NCI-H1930 (cell line): ENCODE measurements at regions not wholly inside any gene's neighbourhood (a gene's known extent, or its start where the extent isn't known, plus 50 kb on each side); places are given as distances from the start of the nearest gene placed in this dataset.
A peak's percentile ranks its signal among the peaks of the same experiment; 100 is the strongest.

Source experiments
- DNase-seq, 2 experiments: peaks; one replicate each; lab custom pipeline; 2025; lab: John Stamatoyannopoulos, UW

DNA sequence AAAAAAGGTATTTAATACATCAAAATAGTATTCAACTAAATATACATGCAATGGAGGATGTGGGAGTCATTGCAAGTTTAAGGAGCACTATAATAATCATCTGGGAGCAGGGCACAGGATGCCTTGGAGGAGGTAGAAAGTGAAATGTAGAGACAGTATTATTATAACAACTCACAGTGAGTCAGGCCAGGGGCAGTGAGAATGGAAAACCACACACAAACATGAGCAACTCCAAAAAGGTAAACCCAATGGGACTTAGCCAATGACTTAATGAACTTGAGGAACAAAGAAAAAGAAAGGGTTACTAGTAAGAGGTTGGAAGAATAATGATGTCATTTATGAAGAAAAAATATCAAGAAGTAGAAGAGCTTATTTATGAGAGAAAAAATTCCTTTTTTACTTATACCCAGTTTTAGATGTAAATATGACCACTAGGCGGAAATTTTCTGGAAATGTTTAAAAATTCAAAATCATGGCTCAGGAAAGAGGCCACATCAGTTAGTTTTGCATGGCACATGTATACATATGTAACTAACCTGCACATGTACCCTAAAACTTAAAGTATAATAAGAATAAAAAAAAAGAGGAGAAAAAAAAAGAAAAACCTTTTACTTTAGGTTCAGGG is 389.3 kb downstream of the SUCLA2 start:
- no peak for DNase-seq

GRCh38 chr13:47610687-47611086 is 390.4 kb downstream of the SUCLA2 start:
- DNase-seq = no peak

DNA sequence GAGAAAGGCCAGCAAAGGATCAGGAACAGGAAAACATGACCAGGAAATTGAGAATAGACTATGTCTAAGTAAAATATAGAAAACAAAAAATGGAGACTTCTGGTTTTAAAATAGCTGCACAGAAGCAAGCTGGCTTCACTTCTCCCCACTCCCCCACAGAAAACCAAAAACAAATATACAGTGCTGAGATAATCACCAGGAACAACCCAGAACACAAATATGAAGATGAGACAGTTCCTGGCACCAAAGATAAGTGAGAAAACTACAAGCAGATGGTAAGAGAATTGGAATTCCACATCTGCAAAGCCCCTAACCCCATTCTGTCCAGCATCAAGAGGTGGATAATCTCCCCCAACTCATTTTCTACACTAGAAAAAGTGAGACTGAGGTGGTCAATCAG is 397.7 kb downstream of the SUCLA2 start:
- no peak for DNase-seq

GRCh38 chr13:47598340-47598911 is 402.6 kb downstream of the SUCLA2 start:
- no peak for DNase-seq

DNA sequence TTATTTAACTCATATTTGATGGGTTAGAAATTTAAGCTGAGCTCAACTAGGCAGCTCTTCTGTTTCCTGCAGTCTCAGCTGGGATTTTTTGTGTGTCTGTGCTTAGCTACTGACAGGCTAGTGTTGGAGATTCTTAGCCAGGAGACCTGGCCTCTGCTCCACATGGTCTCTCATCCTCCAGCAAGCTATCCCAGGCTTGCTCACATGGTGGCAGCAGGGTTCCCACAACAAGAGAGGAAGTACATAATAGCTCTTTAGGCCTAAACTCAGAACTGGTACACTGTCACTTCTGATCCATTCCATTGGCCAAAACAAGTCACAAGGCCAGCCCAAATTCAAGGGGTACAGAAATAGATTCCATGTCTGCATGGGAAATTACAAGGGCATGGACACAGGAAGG is 406.2 kb downstream of the SUCLA2 start:
- DNase-seq = no peak

DNA sequence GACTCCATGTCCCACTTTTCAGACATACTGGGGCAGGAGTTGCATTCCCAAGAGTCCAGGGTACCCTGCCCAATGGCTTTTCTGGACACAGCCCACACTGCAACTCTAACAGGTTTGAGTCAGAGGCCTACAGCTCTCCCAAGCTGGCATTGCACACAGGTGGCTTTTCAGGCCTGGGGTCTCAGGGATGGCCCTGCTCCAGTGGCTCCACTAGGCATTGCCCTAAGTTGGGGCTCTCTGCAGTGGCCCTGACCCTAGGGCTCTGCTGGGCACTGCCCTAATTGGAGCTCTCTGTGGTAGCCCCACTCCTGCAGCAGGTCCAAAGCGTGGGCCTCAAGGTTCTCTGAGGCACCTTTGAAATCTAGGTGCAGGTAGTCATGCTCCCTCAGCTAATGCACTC is 408.8 kb downstream of the SUCLA2 start:
- DNase-seq = no peak

DNA sequence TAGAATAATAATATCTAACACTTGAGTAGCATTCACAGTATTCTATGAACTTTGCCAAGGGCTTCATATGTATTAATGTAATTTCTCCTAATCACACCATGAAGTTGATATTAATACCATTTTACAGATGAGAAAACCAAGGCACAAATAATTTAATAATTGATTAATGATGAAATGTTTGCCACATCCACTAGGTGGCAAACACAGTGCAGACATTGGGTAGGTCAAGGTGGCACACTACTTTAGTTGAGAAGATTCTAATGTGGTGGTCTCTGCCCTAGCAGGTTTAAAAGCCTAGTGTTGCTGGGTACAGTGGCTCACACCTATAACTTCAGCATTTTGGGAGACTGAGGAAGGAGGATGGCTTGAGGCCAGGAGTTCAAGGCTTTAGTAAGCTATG is 412.4 kb downstream of the SUCLA2 start:
- DNase-seq = no peak

DNA sequence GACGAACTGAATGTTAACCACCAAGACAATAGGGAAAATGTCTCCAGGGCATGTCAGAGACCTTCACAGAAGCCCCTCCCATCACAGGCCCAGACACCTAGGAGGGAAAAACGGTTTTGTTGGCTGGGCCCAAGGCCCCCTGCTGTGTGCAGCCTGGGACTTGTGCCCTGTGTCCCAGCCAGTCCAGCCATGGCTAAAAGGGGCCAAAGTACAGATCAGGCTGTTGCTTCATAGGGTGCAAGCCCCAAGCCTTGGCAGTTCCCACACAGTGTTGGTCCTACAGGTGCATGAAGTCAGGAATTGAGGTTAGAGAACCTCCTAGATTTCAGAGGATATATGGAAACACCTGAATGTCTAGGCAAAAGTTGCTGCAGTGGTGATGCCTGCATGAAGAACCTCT is 428.7 kb downstream of the SUCLA2 start:
- DNase-seq = no peak

GRCh38 chr13:47564041-47564440 is 437.0 kb downstream of the SUCLA2 start:
- DNase-seq = no peak

DNA sequence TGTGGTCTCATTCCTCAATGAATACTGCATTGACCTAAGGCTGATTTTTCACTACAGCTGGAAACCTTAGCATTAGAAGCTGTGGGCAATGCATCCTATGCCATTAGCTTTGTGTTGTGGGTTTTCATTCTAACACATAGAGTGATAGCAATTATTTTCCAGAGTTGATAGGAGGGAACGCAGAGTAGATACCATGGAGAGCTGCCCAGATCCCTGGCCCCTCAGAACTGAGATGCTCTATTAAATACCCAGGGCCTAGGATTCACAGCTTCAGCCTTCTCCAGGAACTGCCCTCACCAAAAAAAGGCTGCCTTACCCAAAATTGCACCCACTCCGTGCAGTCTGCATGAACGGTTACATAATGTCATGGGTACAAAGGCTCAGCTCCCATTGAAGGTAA is 444.4 kb downstream of the SUCLA2 start:
- DNase-seq = no peak

GRCh38 chr13:47555235-47555634 is 445.8 kb downstream of the SUCLA2 start:
- DNase-seq = no peak

GRCh38 chr13:47553329-47553977 is 447.6 kb downstream of the SUCLA2 start:
- DNase-seq = no peak

GRCh38 chr13:47549219-47549752 is 451.8 kb downstream of the SUCLA2 start:
- peak; percentile 46 to 58 for DNase-seq

GRCh38 chr13:47548294-47548840 is 452.7 kb downstream of the SUCLA2 start:
- DNase-seq = peak; percentile 70 to 79

DNA sequence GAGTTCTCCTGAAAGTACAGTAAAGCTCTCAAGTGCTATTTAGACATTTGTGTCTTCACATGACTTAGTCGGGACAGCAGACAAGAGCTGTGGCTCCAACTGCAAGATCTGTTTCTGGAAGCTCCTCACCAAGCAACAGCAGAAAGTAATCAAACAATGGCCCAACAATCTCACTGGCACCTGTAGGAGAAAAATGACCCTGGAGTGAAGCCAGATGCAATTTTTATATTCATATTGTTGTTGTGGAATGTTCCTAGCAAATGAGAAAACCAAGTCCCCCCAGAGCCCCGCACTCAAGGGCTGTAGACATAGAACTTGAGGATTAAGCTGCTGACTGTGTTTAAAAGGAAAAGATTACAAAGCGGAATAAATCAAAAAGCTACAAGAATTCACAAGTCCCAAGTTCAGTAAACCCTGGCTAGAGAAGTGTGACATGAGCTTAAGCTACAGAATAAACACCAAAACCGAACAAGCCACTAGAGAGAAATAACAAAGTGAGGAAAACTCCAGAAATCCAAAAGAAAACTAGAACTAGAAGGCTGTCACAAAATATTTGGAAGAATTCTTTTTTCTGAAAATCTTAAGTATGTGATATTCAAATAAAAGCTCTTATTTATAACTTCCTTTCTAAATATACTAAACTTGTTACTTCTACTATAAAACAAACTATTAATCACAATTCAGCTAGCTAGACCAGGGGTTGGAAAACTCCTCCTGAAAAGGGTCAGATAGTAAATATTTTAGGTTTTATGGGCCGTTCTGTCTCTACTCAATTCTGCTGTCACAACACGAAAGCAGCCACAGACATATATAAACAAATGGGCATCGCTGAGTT is 454.5 kb downstream of the SUCLA2 start:
- no peak for DNase-seq

- no peak for DNase-seq
Observed at GRCh38 chr13:47545201-47546024, 455.7 kb downstream of the SUCLA2 start.

DNA sequence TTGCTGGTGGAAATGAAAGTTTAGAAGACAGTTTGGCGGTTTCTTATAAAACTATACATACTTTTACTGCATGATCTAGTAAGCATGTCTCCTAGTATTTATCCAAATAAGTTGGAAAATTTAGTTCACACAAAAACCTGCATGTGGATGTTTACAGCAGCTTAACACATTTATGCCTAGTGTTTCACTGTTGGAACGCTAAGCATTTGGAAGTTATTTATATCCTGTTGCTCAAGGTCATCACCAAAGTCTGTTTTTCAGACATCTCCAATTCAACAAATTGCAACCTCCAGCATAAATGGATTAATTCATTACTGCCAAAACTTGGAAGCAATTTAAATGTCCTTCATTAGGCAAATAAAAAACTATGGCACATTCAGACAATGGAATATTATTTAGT is 461.8 kb downstream of the SUCLA2 start:
- DNase-seq = no peak

GRCh38 chr13:47523771-47524170 is 477.3 kb downstream of the SUCLA2 start:
- DNase-seq = no peak

- DNase-seq = no peak
Observed at GRCh38 chr13:47521890-47522487, 479.1 kb downstream of the SUCLA2 start.

GRCh38 chr13:47519626-47520025 is 481.4 kb downstream of the SUCLA2 start:
- no peak for DNase-seq

- no peak for DNase-seq
Observed at GRCh38 chr13:47518530-47518929, 482.5 kb downstream of the SUCLA2 start.
